22Rv1 (cell line): ENCODE measurements at regions not wholly inside any gene's neighbourhood (a gene's known extent, or its start where the extent isn't known, plus 50 kb on each side); places are given as distances from the start of the nearest gene placed in this dataset.

ENCODE experiments used
- CTCF ChIP-seq: fragments of 450-650 bp; IDR thresholded peaks from 2 replicates; pipeline ENCODE4 v1.5.1; 2017; ENCODE audit warnings: mild to moderate bottlenecking
- ZFX ChIP-seq: fragments of 450-650 bp; IDR thresholded peaks from 2 replicates; pipeline ENCODE4 v1.6.1; 2017; ENCODE audit warnings: antibody characterized with exemption, borderline replicate concordance

- TF ChIP-seq CTCF, result no peak
- no peak for TF ChIP-seq ZFX
These were observed 171.1 kb upstream of the MARCKS start for GRCh38 chr6:113686049-113686448.
